GM18505 (cell line): ENCODE measurements at regions not wholly inside any gene's neighbourhood (a gene's known extent, or its start where the extent isn't known, plus 50 kb on each side); places are given as distances from the start of the nearest gene placed in this dataset.

ENCODE experiments used
- ATAC-seq: cut with Tn5 transposase; IDR thresholded peaks from one replicate; pipeline ENCODE4 v1.9.1; 2021; ENCODE audit not compliant: unreplicated experiment
- POLR2A ChIP-seq: IDR thresholded peaks from 4 replicates; pipeline ENCODE4 v1.6.1; 2011; ENCODE audit warnings: borderline replicate concordance; ENCODE audit not compliant: insufficient read depth, insufficient read length; ENCODE audit errors: extremely low read depth

- TF ChIP-seq POLR2A: no peak
- ATAC-seq: no peak
Observed at GRCh38 chr20:6909608-6910007, 142.1 kb downstream of the BMP2 start.

- no peak for ATAC-seq
- TF ChIP-seq POLR2A: no peak
Observed at GRCh38 chr20:6914986-6915385, 147.5 kb downstream of the BMP2 start.

- TF ChIP-seq POLR2A: no peak
- ATAC-seq: no peak
Observed at GRCh38 chr20:6916938-6917337, 149.5 kb downstream of the BMP2 start.

- TF ChIP-seq POLR2A: no peak
Observed at GRCh38 chr20:6919792-6920468, 152.4 kb downstream of the BMP2 start.

GRCh38 chr20:6920991-6921613, 153.6 kb downstream of the BMP2 start:
- no peak for TF ChIP-seq POLR2A
- ATAC-seq: no peak

More at GRCh38 chr20:6919792-6920468, 152.4 kb downstream of the BMP2 start:
- no peak for ATAC-seq

- ATAC-seq: no peak
- no peak for TF ChIP-seq POLR2A
Observed at GRCh38 chr20:6921717-6922386, 154.4 kb downstream of the BMP2 start.

- no peak for TF ChIP-seq POLR2A
- ATAC-seq: no peak
Observed at GRCh38 chr20:6924681-6925080, 157.2 kb downstream of the BMP2 start.

- no peak for ATAC-seq
Observed at GRCh38 chr20:6925744-6926278, 158.3 kb downstream of the BMP2 start.

GRCh38 chr20:6940048-6940447, 172.6 kb downstream of the BMP2 start:
- TF ChIP-seq POLR2A: no peak
- ATAC-seq: no peak

More at GRCh38 chr20:6925744-6926278, 158.3 kb downstream of the BMP2 start:
- no peak for TF ChIP-seq POLR2A

- no peak for TF ChIP-seq POLR2A
- no peak for ATAC-seq
Observed at GRCh38 chr20:6940876-6941275, 173.4 kb downstream of the BMP2 start.

- TF ChIP-seq POLR2A: no peak
- ATAC-seq: no peak
Observed at GRCh38 chr20:6941571-6941970, 174.1 kb downstream of the BMP2 start.

- ATAC-seq: no peak
- TF ChIP-seq POLR2A: no peak
Observed at GRCh38 chr20:6942266-6942665, 174.8 kb downstream of the BMP2 start.

- ATAC-seq: no peak
- no peak for TF ChIP-seq POLR2A
Observed at GRCh38 chr20:6944292-6944691, 176.8 kb downstream of the BMP2 start.
